ENCODE measurements at regions not wholly inside any gene's neighbourhood (a gene's known extent, or its start where the extent isn't known, plus 50 kb on each side); places are given as distances from the start of the nearest gene placed in this dataset.

- no peaks in the 10 kb centered on the region for H3K9me3 Mint-ChIP-seq
- H3K27me3 Mint-ChIP-seq: no peaks in the 10 kb centered on the region
- ATAC-seq (no peak), DNase-seq (no peak)
- H3K4me3 Mint-ChIP-seq: no peak overlapping the region
- H3K4me1 Mint-ChIP-seq: no peaks in the 10 kb centered on the region
- no peak overlapping the region for H3K27ac Mint-ChIP-seq
Observed at GRCh38 chr6:153207617-153208016, 76.5 kb upstream of the RGS17 start.

DNA sequence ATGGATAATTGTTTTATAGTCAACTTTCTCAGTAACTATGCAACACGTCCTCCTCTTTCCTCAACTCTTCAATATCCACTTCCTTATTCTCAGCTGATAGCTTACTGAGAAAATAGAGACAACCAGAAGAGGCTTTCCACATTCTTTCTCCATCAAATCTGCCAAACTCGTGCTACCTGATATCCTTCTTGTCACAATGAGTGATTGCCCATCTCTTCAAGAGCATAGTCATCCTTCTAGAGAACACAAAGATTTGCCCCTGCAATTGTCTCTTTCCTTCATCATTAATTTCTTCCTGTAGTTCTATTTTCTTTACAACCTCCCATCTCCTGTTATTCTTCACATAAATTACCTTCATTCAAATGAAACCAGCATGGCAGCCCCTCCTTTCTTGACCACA, 75.9 kb upstream of the RGS17 start:
- Mint-ChIP-seq H3K9me3 (no peaks in the 10 kb centered on the region), H3K27ac (no peak overlapping the region), H3K4me1 (no peaks in the 10 kb centered on the region), H3K4me3 (no peak overlapping the region), H3K27me3 (no peaks in the 10 kb centered on the region)
- ATAC-seq: no peak
- no peak for DNase-seq

- no peak overlapping the region for H3K4me3 Mint-ChIP-seq
- no peak overlapping the region for H3K27ac Mint-ChIP-seq
- peaks cover 7% of the 10 kb centered on the region for H3K27me3 Mint-ChIP-seq
- no peaks in the 10 kb centered on the region for H3K4me1 Mint-ChIP-seq
- ATAC-seq: no peak
- no peaks in the 10 kb centered on the region for H3K9me3 Mint-ChIP-seq
- no peak for DNase-seq
Observed at GRCh38 chr6:153192943-153193885, 62.1 kb upstream of the RGS17 start.

DNA sequence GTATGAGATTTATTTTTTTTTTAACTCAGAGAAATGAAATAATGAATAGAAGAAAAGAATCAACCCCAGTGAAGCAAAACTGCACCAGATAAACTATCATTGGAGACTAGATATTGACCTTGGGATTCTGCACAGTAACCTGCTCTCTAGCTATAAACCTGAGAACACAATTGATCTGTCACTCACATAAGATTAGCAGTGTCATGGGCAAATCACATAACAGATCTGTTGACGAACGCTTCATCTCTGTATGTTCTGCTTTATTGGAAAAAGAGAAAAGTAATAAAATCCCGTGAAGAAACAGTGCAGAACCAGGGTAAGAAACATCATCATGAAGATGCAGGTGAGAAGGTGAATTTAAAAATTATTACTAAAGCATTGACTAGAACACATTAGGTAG, 52.8 kb upstream of the RGS17 start:
- DNase-seq (no peak), ATAC-seq (no peak)
- Mint-ChIP-seq H3K27me3 (peaks cover under 1% of the 10 kb centered on the region), H3K27ac (no peak overlapping the region), H3K9me3 (peaks cover 0 to 10% of the 10 kb centered on the region in 2 donors), H3K4me1 (no peaks in the 10 kb centered on the region), H3K4me3 (no peak overlapping the region)

Measured in stimulated activated naive CD8-positive, alpha-beta T cell treated with anti-CD3 and anti-CD28 coated beads, Interleukin-15, amount 100 ng/mL, for 72 hours (primary cell).